ENCODE measurements at regions not wholly inside any gene's neighbourhood (a gene's known extent, or its start where the extent isn't known, plus 50 kb on each side); places are given as distances from the start of the nearest gene placed in this dataset.

GRCh38 chr22:27157666-27158370 lies 500.4 kb downstream of the MIAT start:
- Histone ChIP-seq H3K4me1 (ENCODE audit: control insufficient read depth in 2 of 3, insufficient read depth in 2 of 3, low read depth in 1 of 3, low read length in 3 of 3) (no peaks in the 10 kb centered on the region), H3K9ac (ENCODE audit: low read length in 3 of 3) (no peak overlapping the region), H3K4me3 (ENCODE audit: low read length in 3 of 3) (no peak overlapping the region), H3K27me3 (ENCODE audit: control insufficient read depth, insufficient read depth, low read length) (peaks cover 2% of the 10 kb centered on the region), H3K27ac (ENCODE audit: low read depth in 2 of 2, low read length in 2 of 2) (no peak overlapping the region), H3K9me3 (ENCODE audit: control insufficient read depth in 2 of 3, insufficient read depth in 1 of 3, low read length in 3 of 3) (no peaks in the 10 kb centered on the region), H3K36me3 (ENCODE audit: control insufficient read depth in 2 of 3, insufficient read depth in 3 of 3, low read length in 3 of 3) (no peaks in the 10 kb centered on the region)
- intact Hi-C loops (cut with DNase I) = no loop called here
- DNase-seq (no peak), FAIRE-seq (no peak)
- no peak for TF ChIP-seq CTCF (IDR thresholded peaks at IDR 0.05; ENCODE audit: borderline replicate concordance, extremely low read depth, insufficient read depth)

- DNase-seq = no peak
These were observed 501.6 kb downstream of the MIAT start for GRCh38 chr22:27159016-27159415.

GRCh38 chr22:27159716-27160295 lies 502.4 kb downstream of the MIAT start:
- Histone ChIP-seq H3K9me3 (ENCODE audit: control insufficient read depth in 2 of 3, insufficient read depth in 1 of 3, low read length in 3 of 3) (no peaks in the 10 kb centered on the region), H3K4me3 (ENCODE audit: low read length in 3 of 3) (no peak overlapping the region), H3K4me1 (ENCODE audit: control insufficient read depth in 2 of 3, insufficient read depth in 2 of 3, low read depth in 1 of 3, low read length in 3 of 3) (no peaks in the 10 kb centered on the region), H3K36me3 (ENCODE audit: control insufficient read depth in 2 of 3, insufficient read depth in 3 of 3, low read length in 3 of 3) (no peaks in the 10 kb centered on the region), H3K27me3 (ENCODE audit: control insufficient read depth, insufficient read depth, low read length) (peaks cover 2% of the 10 kb centered on the region), H3K9ac (ENCODE audit: low read length in 3 of 3) (no peak overlapping the region), H3K27ac (ENCODE audit: low read depth in 2 of 2, low read length in 2 of 2) (no peak overlapping the region)
- no peak for FAIRE-seq
- DNase-seq = no peak
- no peak for TF ChIP-seq CTCF (IDR thresholded peaks at IDR 0.05; ENCODE audit: borderline replicate concordance, extremely low read depth, insufficient read depth)
- intact Hi-C loops (cut with DNase I) = no loop called here

More at GRCh38 chr22:27159016-27159415, 501.6 kb downstream of the MIAT start:
- H3K9ac ChIP-seq (ENCODE audit: low read length in 3 of 3) = no peak overlapping the region
- H3K27me3 ChIP-seq (ENCODE audit: control insufficient read depth, insufficient read depth, low read length) = peaks cover 2% of the 10 kb centered on the region
- intact Hi-C loops (cut with DNase I) = no loop called here
- no peak overlapping the region for H3K27ac ChIP-seq (ENCODE audit: low read depth in 2 of 2, low read length in 2 of 2)
- H3K4me3 ChIP-seq (ENCODE audit: low read length in 3 of 3) = no peak overlapping the region
- H3K4me1 ChIP-seq (ENCODE audit: control insufficient read depth in 2 of 3, insufficient read depth in 2 of 3, low read depth in 1 of 3, low read length in 3 of 3) = no peaks in the 10 kb centered on the region
- H3K9me3 ChIP-seq (ENCODE audit: control insufficient read depth in 2 of 3, insufficient read depth in 1 of 3, low read length in 3 of 3) = no peaks in the 10 kb centered on the region
- H3K36me3 ChIP-seq (ENCODE audit: control insufficient read depth in 2 of 3, insufficient read depth in 3 of 3, low read length in 3 of 3) = no peaks in the 10 kb centered on the region
- FAIRE-seq = no peak
- no peak for TF ChIP-seq CTCF (IDR thresholded peaks at IDR 0.05; ENCODE audit: borderline replicate concordance, extremely low read depth, insufficient read depth)

Data from kidney (tissue), 13 donors.